ENCODE measurements at regions not wholly inside any gene's neighbourhood (a gene's known extent, or its start where the extent isn't known, plus 50 kb on each side); places are given as distances from the start of the nearest gene placed in this dataset.

DNA sequence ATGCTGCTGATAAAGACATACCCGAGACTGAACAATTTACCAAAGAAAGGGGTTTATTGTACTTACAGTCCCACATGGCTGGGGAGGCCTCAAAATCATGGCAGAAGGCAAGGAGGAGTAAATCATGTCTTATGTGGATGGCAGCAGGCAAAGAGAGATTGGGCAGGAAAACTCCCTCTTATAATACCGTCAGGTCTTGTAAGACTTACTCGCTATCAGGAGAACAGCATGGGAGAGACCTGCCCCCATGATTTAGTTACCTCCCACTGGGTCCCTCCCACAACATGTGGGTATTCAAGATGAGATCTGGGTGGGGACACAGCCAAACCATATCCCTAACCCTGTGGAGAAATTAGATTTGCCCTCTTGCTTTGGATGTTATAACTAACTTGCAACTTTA lies 1068.0 kb upstream of the ZEB2 start:
- Histone ChIP-seq H3K27ac (ENCODE audit: low read depth) (no peak overlapping the region), H3K4me1 (ENCODE audit: insufficient read depth) (no peaks in the 10 kb centered on the region), H3K4me3 (ENCODE audit: low read depth, low read length) (no peak overlapping the region), H3K36me3 (ENCODE audit: insufficient read depth) (no peaks in the 10 kb centered on the region)
- WGBS, result 92% methylated on average over 3 of the region's 3 CpGs
- no peak for DNase-seq (ENCODE audit: extremely low spot score)

DNA sequence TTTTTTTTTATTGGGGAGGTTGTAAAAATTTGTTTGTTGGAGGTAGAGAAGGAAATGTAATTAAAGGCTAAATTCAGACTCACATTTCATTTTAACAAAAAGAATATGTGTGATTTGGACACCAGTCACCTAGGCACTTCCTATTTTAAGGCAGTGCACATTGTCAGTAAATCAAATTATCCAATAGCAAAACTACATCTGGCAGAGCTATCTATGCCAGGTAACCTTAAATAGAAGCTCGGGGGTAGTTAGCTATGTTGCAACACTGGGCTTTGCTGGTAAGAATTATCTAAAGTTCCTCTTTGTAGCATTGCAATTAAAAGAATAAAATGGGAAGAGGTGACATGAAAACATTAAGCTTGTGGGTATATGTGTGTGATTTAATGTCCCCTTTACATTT lies 1064.4 kb upstream of the ZEB2 start:
- 66% methylated on average over 1 of the region's 1 CpG for WGBS
- no peak overlapping the region for H3K4me3 ChIP-seq (ENCODE audit: low read depth, low read length)
- no peaks in the 10 kb centered on the region for H3K36me3 ChIP-seq (ENCODE audit: insufficient read depth)
- H3K27ac ChIP-seq (ENCODE audit: low read depth), result no peak overlapping the region
- H3K4me1 ChIP-seq (ENCODE audit: insufficient read depth), result no peaks in the 10 kb centered on the region
- DNase-seq (ENCODE audit: extremely low spot score), result no peak

DNA sequence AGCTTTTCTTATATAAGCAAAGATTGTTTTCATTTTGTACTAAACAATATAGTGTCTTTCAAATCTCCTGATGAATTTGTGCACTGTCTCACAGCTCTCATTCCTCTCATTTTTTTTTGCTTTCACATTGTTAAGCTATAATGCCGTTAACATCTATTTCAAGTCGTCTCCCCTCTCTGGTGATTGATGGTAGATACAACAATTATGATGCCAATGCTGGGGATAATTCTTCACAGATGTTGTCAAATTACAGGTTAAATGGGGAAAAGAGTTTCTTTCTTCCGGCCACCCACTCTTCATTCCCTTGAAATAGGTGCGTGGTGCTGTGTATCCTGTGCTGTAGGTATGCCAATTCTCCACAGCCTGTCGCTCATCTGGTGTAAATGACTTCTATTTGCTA lies 1053.7 kb upstream of the ZEB2 start:
- no peak overlapping the region for H3K27ac ChIP-seq (ENCODE audit: low read depth)
- H3K4me3 ChIP-seq (ENCODE audit: low read depth, low read length), result no peak overlapping the region
- no peak for DNase-seq (ENCODE audit: extremely low spot score)
- H3K36me3 ChIP-seq (ENCODE audit: insufficient read depth), result no peaks in the 10 kb centered on the region
- H3K4me1 ChIP-seq (ENCODE audit: insufficient read depth), result no peaks in the 10 kb centered on the region
- WGBS, result 86% methylated on average over 5 of the region's 5 CpGs

DNA sequence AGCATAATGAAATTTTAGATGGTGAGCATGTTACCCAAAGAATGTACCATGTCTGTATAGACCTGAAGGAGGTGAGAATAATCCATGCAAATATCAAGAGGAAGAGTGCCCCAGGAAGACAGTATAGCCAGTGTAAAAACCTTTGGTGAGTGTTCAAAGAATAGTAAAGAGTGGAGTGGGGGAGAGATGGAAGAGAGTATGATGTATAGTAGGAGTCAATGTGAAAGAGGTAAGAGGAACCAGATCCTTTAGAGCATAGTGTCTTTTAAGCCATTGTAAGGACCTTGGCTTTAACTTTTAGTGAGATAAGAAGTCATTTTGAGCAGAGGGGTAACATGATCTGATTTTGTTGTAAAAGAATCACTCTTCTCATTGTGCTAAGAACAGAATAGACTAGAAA lies 1052.3 kb upstream of the ZEB2 start:
- no peaks in the 10 kb centered on the region for H3K4me1 ChIP-seq (ENCODE audit: insufficient read depth)
- DNase-seq (ENCODE audit: extremely low spot score), result no peak
- no peaks in the 10 kb centered on the region for H3K36me3 ChIP-seq (ENCODE audit: insufficient read depth)
- H3K27ac ChIP-seq (ENCODE audit: low read depth), result no peak overlapping the region
- H3K4me3 ChIP-seq (ENCODE audit: low read depth, low read length), result no peak overlapping the region

DNA sequence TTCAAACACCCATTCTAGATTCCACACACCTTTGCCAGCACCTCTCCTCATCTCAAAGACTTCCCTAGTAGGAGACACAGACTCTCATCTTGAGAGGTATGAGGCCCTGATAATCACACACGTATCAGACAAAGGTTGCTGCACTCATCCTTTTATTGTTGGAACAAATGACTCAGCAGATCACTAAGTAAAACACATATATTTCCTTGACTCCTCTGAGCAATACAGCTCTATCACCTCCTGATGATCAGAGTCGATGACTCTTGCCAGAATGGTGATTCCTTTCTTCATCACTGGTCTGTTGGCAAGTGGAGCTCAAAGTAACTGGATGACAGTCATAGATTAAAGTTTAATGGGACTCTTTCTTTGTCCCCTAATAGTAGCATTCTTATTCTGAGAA lies 1049.2 kb upstream of the ZEB2 start:
- WGBS, result 91% methylated on average over 2 of the region's 2 CpGs

DNA sequence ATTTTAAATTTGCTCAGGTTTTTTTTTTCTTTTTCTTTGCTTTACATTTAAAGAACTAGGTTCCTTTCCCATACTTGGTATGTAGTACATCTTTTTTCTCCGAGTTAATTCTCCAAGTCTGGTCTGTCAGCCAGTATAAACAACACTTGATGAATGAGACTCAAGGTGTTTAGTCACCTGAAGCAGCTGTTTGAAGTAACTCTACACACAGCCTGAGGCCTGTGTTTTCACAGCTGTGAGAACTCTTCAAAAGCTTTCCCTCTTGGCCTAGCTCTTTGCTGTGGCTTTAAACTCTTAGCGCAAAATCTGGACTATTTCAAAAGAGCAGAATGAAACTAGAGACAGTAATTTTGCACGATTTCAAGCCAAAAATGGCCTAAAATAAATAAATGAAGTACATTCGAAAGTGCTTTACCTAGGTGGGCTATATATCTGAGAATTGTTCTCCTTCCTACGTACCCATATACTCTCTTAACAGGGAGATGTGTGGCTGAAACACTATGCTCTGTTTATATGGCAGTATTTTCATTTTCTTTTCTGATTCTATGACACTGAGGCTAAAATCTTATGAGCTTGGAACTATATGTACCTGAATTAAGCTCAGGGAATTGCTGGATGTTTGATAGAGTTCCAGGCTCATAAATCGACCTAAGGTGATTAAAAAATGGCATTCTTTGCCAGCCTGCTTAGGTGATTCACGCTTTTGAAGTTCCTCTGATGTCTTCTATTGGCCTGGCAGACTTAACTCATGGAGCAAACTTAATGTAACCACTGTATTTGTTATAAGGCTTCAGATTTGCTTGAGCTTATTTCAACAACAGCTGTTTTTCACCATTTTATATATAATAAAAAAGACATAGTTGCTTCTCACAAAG lies 1044.1 kb upstream of the ZEB2 start:
- no peak for DNase-seq (ENCODE audit: extremely low spot score)
- Histone ChIP-seq H3K36me3 (ENCODE audit: insufficient read depth) (no peaks in the 10 kb centered on the region), H3K4me1 (ENCODE audit: insufficient read depth) (no peaks in the 10 kb centered on the region), H3K27ac (ENCODE audit: low read depth) (no peak overlapping the region), H3K4me3 (ENCODE audit: low read depth, low read length) (no peak overlapping the region)
- 49% methylated on average over 7 of the region's 7 CpGs for WGBS

More for the DNA sequence above, 1049.2 kb upstream of the ZEB2 start:
- Histone ChIP-seq H3K4me1 (ENCODE audit: insufficient read depth) (no peaks in the 10 kb centered on the region), H3K27ac (ENCODE audit: low read depth) (no peak overlapping the region), H3K36me3 (ENCODE audit: insufficient read depth) (no peaks in the 10 kb centered on the region), H3K4me3 (ENCODE audit: low read depth, low read length) (no peak overlapping the region)
- no peak for DNase-seq (ENCODE audit: extremely low spot score)

DNA sequence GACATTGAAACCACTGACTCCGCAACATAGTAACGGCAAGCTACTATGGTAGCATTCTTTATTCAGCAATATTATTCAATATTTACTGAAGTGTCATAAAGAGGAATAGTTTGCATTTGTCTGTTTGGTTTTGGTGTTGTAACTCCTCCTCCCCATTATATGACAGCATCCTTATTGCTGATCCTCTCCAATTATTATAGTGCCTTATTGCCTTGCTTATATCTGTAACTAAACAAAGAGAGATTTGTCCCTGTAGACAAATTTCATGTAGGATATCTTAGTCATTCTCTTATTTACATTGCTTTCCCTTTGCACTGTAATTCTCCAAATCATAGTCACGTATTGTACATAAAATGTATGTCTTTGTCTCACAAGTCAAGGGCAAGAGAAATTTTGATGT lies 1041.2 kb upstream of the ZEB2 start:
- Histone ChIP-seq H3K36me3 (ENCODE audit: insufficient read depth) (no peaks in the 10 kb centered on the region), H3K27ac (ENCODE audit: low read depth) (no peak overlapping the region), H3K4me1 (ENCODE audit: insufficient read depth) (no peaks in the 10 kb centered on the region), H3K4me3 (ENCODE audit: low read depth, low read length) (no peak overlapping the region)
- no peak for DNase-seq (ENCODE audit: extremely low spot score)
- WGBS, result 95% methylated on average over 3 of the region's 3 CpGs

DNA sequence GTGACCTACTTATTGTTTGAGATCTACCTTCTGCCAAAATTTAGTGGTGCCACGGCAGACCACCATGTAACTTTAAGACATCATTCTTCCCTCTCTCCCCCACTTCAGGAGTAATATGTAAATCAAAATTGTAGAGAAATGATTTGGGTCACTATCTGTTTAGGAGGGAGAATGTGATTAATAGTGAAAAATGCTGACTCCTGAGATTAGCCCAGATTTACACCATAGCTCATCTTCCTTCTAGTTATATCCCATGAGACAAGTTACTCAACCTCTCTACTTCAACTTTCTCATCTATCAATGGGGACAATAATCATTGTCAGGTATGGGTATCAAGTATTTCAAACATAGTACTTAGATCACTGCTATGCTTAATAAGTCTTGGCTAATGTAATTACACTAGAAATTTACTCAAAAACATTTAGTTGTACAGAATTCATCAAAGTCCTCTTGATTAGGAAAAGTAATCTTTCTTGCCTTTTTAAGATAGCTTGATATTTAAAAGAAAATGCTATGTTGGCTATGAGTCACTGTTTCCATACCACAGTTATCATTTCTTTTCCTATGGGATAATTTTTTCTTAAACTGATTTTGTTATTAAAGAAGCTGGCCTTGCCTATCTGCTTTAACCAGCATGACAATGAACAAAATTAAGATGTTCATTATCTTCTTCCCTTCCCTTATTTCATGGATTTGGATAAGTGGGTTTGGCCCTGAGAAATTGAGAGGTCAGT lies 1038.9 kb upstream of the ZEB2 start:
- H3K36me3 ChIP-seq (ENCODE audit: insufficient read depth), result no peaks in the 10 kb centered on the region
- no peaks in the 10 kb centered on the region for H3K4me1 ChIP-seq (ENCODE audit: insufficient read depth)
- WGBS, result 82% methylated on average over 1 of the region's 1 CpG
- no peak for DNase-seq (ENCODE audit: extremely low spot score)
- no peak overlapping the region for H3K27ac ChIP-seq (ENCODE audit: low read depth)
- no peak overlapping the region for H3K4me3 ChIP-seq (ENCODE audit: low read depth, low read length)

DNA sequence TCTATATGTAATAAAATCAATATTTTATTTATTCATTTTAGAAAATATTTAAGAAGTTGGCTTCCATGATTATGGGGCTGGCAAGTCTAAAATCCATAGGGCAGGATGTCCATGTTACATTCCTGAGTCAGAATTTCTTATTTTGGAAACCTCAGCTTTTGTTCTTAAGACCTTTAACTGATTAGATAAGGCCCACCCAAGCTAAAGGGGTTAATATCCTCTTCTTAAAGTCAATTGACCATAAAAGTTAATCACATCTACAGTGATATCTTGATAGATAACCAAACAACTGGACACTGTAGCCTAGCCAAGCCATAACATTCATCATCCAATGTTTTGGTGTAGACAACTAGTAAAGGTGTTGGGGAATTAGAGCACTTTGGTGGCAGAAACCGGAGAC lies 1035.4 kb upstream of the ZEB2 start:
- Histone ChIP-seq H3K27ac (ENCODE audit: low read depth) (no peak overlapping the region), H3K4me3 (ENCODE audit: low read depth, low read length) (no peak overlapping the region), H3K36me3 (ENCODE audit: insufficient read depth) (no peaks in the 10 kb centered on the region), H3K4me1 (ENCODE audit: insufficient read depth) (no peaks in the 10 kb centered on the region)
- DNase-seq (ENCODE audit: extremely low spot score), result no peak
- WGBS, result 94% methylated on average over 1 of the region's 1 CpG

DNA sequence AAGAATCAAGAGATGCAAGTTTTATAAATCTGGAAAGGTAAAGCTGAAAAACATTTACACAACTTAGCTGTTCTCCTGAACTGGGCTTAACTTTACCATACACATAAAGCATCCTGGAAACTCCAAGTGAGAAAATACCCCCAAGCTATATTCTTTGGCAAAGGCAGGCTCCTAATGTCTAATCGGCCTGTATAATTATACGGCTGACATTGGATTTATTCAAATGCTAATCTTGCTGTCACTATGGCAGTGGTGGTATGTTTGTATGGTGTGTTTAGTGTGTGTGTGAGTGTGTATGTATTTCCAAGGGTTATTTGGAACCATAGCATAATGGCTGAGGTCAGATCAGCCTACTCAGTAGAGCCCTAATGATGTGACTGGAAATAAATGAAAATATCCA lies 1031.8 kb upstream of the ZEB2 start:
- H3K27ac ChIP-seq (ENCODE audit: low read depth), result no peak overlapping the region
- no peak overlapping the region for H3K4me3 ChIP-seq (ENCODE audit: low read depth, low read length)
- no peaks in the 10 kb centered on the region for H3K4me1 ChIP-seq (ENCODE audit: insufficient read depth)
- no peaks in the 10 kb centered on the region for H3K36me3 ChIP-seq (ENCODE audit: insufficient read depth)
- WGBS, result 72% methylated on average over 2 of the region's 2 CpGs
- no peak for DNase-seq (ENCODE audit: extremely low spot score)

DNA sequence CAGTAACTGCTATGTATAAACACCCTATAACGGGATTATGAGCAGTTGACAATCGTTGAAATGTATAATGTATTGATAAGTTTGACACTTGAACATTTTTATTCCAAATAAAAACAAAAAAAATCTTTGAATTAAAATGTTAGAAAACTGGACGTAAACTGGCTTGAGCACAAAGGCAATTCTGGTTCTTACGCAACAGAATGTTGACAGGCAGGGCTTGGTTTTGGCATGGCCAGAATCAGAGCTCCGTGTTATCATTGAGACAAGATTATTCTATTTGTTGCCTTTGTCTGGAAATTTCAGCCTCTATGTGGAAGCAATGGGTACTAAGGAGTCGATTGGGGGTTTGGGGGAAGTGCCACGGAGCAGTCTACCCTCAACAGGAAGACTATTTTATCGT lies 1028.6 kb upstream of the ZEB2 start:
- no peak overlapping the region for H3K27ac ChIP-seq (ENCODE audit: low read depth)
- H3K4me1 ChIP-seq (ENCODE audit: insufficient read depth), result no peaks in the 10 kb centered on the region
- WGBS, result 89% methylated on average over 8 of the region's 8 CpGs
- no peak for DNase-seq (ENCODE audit: extremely low spot score)
- no peaks in the 10 kb centered on the region for H3K36me3 ChIP-seq (ENCODE audit: insufficient read depth)
- no peak overlapping the region for H3K4me3 ChIP-seq (ENCODE audit: low read depth, low read length)

DNA sequence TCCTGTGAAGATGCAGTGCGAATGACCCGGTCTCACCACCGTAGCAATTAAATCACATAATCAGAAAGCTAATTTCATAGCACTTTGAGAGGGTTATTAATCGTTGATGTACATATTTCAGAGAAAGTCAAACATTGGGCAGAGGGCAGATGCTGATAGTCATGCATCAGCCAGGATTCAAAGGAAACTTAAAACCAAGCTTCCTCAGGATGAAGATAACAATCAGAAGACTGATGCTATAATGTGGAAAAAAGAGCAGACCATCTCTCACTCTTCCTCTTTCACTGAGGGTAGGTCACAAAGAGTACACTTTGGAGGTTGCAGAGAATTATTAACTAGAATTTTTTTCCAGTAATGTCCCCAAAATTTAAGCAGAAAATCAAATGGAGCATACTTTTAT lies 1027.7 kb upstream of the ZEB2 start:
- no peak for DNase-seq (ENCODE audit: extremely low spot score)
- H3K27ac ChIP-seq (ENCODE audit: low read depth), result no peak overlapping the region
- no peaks in the 10 kb centered on the region for H3K4me1 ChIP-seq (ENCODE audit: insufficient read depth)
- 64% methylated on average over 4 of the region's 4 CpGs for WGBS
- no peaks in the 10 kb centered on the region for H3K36me3 ChIP-seq (ENCODE audit: insufficient read depth)
- H3K4me3 ChIP-seq (ENCODE audit: low read depth, low read length), result no peak overlapping the region

DNA sequence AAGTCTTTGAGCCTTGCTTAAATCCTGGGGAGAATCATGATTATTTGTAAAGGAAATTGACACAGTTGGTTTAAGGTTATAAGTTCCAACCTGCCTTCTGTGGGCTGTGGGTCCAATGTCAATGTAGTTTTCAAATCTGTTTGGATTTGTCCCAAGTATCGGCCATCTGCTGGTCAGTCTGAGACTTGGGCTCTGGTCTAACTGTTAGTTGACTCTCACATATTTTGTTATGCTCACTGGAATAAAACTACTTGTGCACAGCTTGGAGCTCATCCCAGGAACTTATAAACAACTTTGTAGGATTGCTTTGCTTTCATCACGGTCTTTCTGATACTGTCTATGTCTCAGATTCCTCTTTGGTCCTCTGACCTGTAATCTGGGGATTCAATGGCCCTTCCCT lies 1026.2 kb upstream of the ZEB2 start:
- H3K4me3 ChIP-seq (ENCODE audit: low read depth, low read length), result no peak overlapping the region
- no peak for DNase-seq (ENCODE audit: extremely low spot score)
- no peak overlapping the region for H3K27ac ChIP-seq (ENCODE audit: low read depth)
- no peaks in the 10 kb centered on the region for H3K4me1 ChIP-seq (ENCODE audit: insufficient read depth)
- 55% methylated on average over 2 of the region's 2 CpGs for WGBS
- H3K36me3 ChIP-seq (ENCODE audit: insufficient read depth), result no peaks in the 10 kb centered on the region

DNA sequence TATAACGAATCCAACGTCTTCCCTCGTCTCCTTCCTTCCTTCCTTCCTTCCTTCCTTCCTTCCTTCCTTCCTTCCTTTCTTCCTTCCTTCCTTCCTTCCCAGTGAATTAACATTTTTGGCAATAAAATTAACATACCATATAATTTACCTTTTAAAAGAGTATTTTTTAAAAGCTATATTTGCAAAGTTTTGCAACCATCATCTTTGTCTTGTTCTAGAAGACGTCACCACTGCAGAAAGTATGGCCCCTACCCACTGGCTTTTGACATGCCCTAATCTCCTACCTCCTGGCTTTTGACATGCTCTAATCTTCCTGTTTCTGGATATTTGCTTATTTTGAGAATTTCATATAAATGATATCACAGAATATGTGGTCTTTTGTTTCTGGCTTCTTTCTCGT lies 1023.9 kb upstream of the ZEB2 start:
- 85% methylated on average over 5 of the region's 5 CpGs for WGBS
- Histone ChIP-seq H3K4me1 (ENCODE audit: insufficient read depth) (no peaks in the 10 kb centered on the region), H3K27ac (ENCODE audit: low read depth) (no peak overlapping the region), H3K36me3 (ENCODE audit: insufficient read depth) (no peaks in the 10 kb centered on the region), H3K4me3 (ENCODE audit: low read depth, low read length) (no peak overlapping the region)
- no peak for DNase-seq (ENCODE audit: extremely low spot score)
